Endothelial cell of umbilical vein (primary cell): ENCODE measurements at regions not wholly inside any gene's neighbourhood (a gene's known extent, or its start where the extent isn't known, plus 50 kb on each side); places are given as distances from the start of the nearest gene placed in this dataset.

Source experiments
- BruUV-seq: library from RNA; stranded (reverse); fragments of 400-500 nt; replicated peaks from 2 replicates; lab custom pipeline; 2021; lab: Mats Ljungman, UMichigan
- CTCF ChIA-PET: fragments of 300-600, 350-600 bp; sonication (Branson Sonifier 250); formaldehyde crosslinking; loops from one replicate; lab custom pipeline; 2021; ENCODE audit warnings: antibody characterized with exemption, inconsistent platforms; lab: Charles Lee
- POLR2A ChIA-PET: fragments of 300-600, 350-600 bp; sonication (Branson Sonifier 250); formaldehyde crosslinking; loops from one replicate; lab custom pipeline; 2021; ENCODE audit warnings: antibody characterized with exemption, inconsistent platforms; lab: Charles Lee
- DNase-seq: peaks from one replicate; pipeline ENCODE4 v3.0.0-alpha.2; 2011; ENCODE audit warnings: low read depth, low spot score
- FAIRE-seq: peaks from 2 replicates; lab custom pipeline; 2011; peaks lifted over from hg19 to GRCh38; lab: Jason Lieb, UNC
- H2AFZ ChIP-seq: 2 replicates; pipeline ENCODE4 v1.6.0; 2012; ENCODE audit warnings: low read depth, low read length, control low read depth, inconsistent platforms
- H3K27ac ChIP-seq: 2 replicates; pipeline ENCODE4 v1.5.1; 2011; ENCODE audit warnings: low read depth, mild to moderate bottlenecking, control low read depth, low read length, moderate library complexity; ENCODE audit not compliant: insufficient read depth
- H3K27me3 ChIP-seq, 2 experiments: 2 replicates each; pipeline versions ENCODE4 v1.6.0 to v1.6.1; 2011; ENCODE audit warnings: low read length in 2 of 2, mixed read lengths in 1 of 2; ENCODE audit not compliant: control insufficient read depth in 2 of 2, insufficient read depth in 2 of 2
- H3K36me3 ChIP-seq, 2 experiments: 2 replicates in 1 of 2; 3 replicates in 1 of 2; pipeline ENCODE4 v1.5.1; 2011; ENCODE audit warnings: low read length in 2 of 2, mild to moderate bottlenecking in 1 of 2, moderate library complexity in 1 of 2; ENCODE audit not compliant: control insufficient read depth in 2 of 2, insufficient read depth in 2 of 2; ENCODE audit errors: extremely low read depth in 1 of 2
- H3K4me1 ChIP-seq: 3 replicates; pipeline ENCODE4 v1.5.1; 2011; ENCODE audit warnings: mild to moderate bottlenecking, low read length; ENCODE audit not compliant: control insufficient read depth, insufficient read depth; ENCODE audit errors: extremely low read depth
- H3K4me2 ChIP-seq: 2 replicates; pipeline ENCODE4 v1.6.1; 2011; ENCODE audit warnings: low read length, control low read depth, mixed read lengths; ENCODE audit not compliant: insufficient read depth
- H3K4me3 ChIP-seq, 3 experiments: fragments of 200-600 bp in 1 of 3; sonication (generic), shearing (Covaris generic) in 1 of 3; replicated peaks in 1 of 3; 2 replicates each; pipeline ENCODE4 v1.5.1; 2011 to 2016; ENCODE audit warnings: control low read depth in 3 of 3, low read length in 3 of 3, mild to moderate bottlenecking in 2 of 3, inconsistent platforms in 1 of 3, low read depth in 1 of 3, moderate library complexity in 1 of 3; ENCODE audit not compliant: insufficient read depth in 1 of 3
- H3K79me2 ChIP-seq: 2 replicates; pipeline ENCODE4 v1.6.0; 2012; ENCODE audit warnings: low read length, inconsistent platforms; ENCODE audit not compliant: control insufficient read depth, insufficient read depth
- H3K9ac ChIP-seq: replicated peaks from 2 replicates; pipeline ENCODE3; 2011; ENCODE audit warnings: low read length, control low read depth; ENCODE audit not compliant: insufficient read depth; ENCODE audit errors: extremely low read depth
- H3K9me1 ChIP-seq: replicated peaks from 3 replicates; pipeline ENCODE4 v1.6.0; 2011; ENCODE audit warnings: mild to moderate bottlenecking, low read length; ENCODE audit not compliant: control insufficient read depth, insufficient read depth; ENCODE audit errors: extremely low read depth
- H3K9me3 ChIP-seq: replicated peaks from 2 replicates; pipeline ENCODE4 v1.5.1; 2012; ENCODE audit warnings: low read length, inconsistent platforms; ENCODE audit not compliant: control insufficient read depth, insufficient read depth
- H4K20me1 ChIP-seq: replicated peaks from 2 replicates; pipeline ENCODE3; 2011; ENCODE audit warnings: mild to moderate bottlenecking, low read length; ENCODE audit not compliant: control insufficient read depth, insufficient read depth; ENCODE audit errors: extremely low read depth
- EZH2 ChIP-seq: IDR thresholded peaks from 2 replicates; pipeline ENCODE4 v1.6.1; 2012; ENCODE audit warnings: borderline replicate concordance, low read depth, mild to moderate bottlenecking, moderate library complexity, low read length, inconsistent platforms; ENCODE audit not compliant: severe bottlenecking
- FOS ChIP-seq: IDR thresholded peaks from 2 replicates; pipeline ENCODE4 v1.6.1; 2011; ENCODE audit warnings: mild to moderate bottlenecking, low read length, moderate library complexity, borderline replicate concordance; ENCODE audit not compliant: insufficient read depth
- GATA2 ChIP-seq: IDR thresholded peaks from 2 replicates; pipeline ENCODE4 v1.7.0; 2011; ENCODE audit warnings: low read depth, mild to moderate bottlenecking, moderate library complexity, mixed read lengths, low read length; ENCODE audit not compliant: insufficient read length, insufficient read depth
- JUN ChIP-seq: IDR thresholded peaks from 2 replicates; pipeline ENCODE4 v1.6.1; 2011; ENCODE audit warnings: borderline replicate concordance, low read depth; ENCODE audit not compliant: insufficient read length, insufficient read depth
- MAX ChIP-seq: IDR thresholded peaks from 2 replicates; pipeline ENCODE4 v1.6.1; 2011; ENCODE audit not compliant: insufficient read depth, insufficient read length
- MYC ChIP-seq: IDR thresholded peaks from one replicate; pipeline ENCODE4 v1.6.1; 2011; ENCODE audit warnings: mild to moderate bottlenecking, low read depth, low read length
- POLR2AphosphoS5 ChIP-seq: IDR thresholded peaks from 2 replicates; pipeline ENCODE4 v1.6.1; 2012; ENCODE audit warnings: low read depth, mild to moderate bottlenecking, control low read depth, low read length, moderate library complexity; ENCODE audit not compliant: insufficient read depth
- dilution Hi-C: fragments of 300-500 bp; cut with MboI; formaldehyde crosslinking; loops from one replicate; pipeline ENCODE4 v1.15.0; 2019; ENCODE audit warnings: low sequenced_read_pairs; ENCODE audit not compliant: extremely low pct_ligation_motif_present
- intact Hi-C: fragments of 100-400 bp; cut with micrococcal nuclease; formaldehyde crosslinking; loops from one replicate; pipeline ENCODE4 v1.10.0; 2022
- TF ChIP-seq, protein P1 (sequence below), 2 donors: IDR thresholded peaks; 1 replicate in 1 of 2; 2 replicates in 1 of 2; pipeline ENCODE4 v1.5.1; 2011; ENCODE audit warnings: low read length in 2 of 2, mild to moderate bottlenecking in 2 of 2, moderate library complexity in 2 of 2, control low read depth in 1 of 2, inconsistent platforms in 1 of 2, low read depth in 1 of 2; ENCODE audit not compliant: insufficient read depth in 1 of 2; ENCODE audit errors: extremely low read depth in 1 of 2

DNA sequence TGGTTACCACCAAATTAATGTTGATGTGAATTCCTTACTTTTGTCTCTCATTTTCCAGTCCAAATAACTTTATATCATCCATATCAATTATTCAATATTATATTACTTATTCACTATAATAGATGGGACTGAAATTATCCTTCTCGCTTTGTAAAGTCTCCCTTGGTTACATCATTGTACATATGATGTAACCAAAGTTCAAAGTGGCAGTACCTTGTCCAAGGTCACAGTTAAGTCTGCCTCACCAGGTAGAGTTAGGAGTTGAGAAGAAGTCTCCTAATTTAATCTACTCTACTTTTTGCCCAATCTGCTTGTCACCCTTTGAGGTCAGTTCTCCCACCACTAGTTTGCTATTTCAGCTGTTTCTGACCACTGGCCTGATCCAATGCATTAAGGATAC is 83.7 kb upstream of the CLINT1 start:
- Histone ChIP-seq H3K9ac (no peak overlapping the region), H3K79me2 (no peaks in the 10 kb centered on the region), H3K27ac (no peak overlapping the region), H3K4me3 (no peak overlapping the region), H3K4me2 (no peak overlapping the region), H4K20me1 (no peaks in the 10 kb centered on the region), H3K9me3 (no peaks in the 10 kb centered on the region), H3K27me3 (peaks cover 0 to 4% of the 10 kb centered on the region in 2 experiments), H2AFZ (no peak overlapping the region), H3K36me3 (no peaks in the 10 kb centered on the region), H3K4me1 (no peaks in the 10 kb centered on the region), H3K9me1 (no peaks in the 10 kb centered on the region)
- dilution Hi-C loops, result no loop called here
- ChIA-PET POLR2A (no interaction called here), CTCF (interaction anchor here (0.6 to 1.0 kb wide), 2 partner anchors 87 to 159 kb away, joined by 3 to 4 read pairs; no protein-coding TSS in a partner anchor)
- TF ChIP-seq JUN (no peak), MYC (no peak), MAX (no peak), POLR2AphosphoS5 (no peak), GATA2 (no peak), EZH2 (no peak), FOS (no peak)
- TF ChIP-seq, protein P1, sequence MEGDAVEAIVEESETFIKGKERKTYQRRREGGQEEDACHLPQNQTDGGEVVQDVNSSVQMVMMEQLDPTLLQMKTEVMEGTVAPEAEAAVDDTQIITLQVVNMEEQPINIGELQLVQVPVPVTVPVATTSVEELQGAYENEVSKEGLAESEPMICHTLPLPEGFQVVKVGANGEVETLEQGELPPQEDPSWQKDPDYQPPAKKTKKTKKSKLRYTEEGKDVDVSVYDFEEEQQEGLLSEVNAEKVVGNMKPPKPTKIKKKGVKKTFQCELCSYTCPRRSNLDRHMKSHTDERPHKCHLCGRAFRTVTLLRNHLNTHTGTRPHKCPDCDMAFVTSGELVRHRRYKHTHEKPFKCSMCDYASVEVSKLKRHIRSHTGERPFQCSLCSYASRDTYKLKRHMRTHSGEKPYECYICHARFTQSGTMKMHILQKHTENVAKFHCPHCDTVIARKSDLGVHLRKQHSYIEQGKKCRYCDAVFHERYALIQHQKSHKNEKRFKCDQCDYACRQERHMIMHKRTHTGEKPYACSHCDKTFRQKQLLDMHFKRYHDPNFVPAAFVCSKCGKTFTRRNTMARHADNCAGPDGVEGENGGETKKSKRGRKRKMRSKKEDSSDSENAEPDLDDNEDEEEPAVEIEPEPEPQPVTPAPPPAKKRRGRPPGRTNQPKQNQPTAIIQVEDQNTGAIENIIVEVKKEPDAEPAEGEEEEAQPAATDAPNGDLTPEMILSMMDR (IDR thresholded peaks at IDR 0.05; ENCODE audit: extremely low read depth in 1 of 2, insufficient read depth in 1 of 2, low read depth in 1 of 2, low read length in 2 of 2), result no peak
- FAIRE-seq, result no peak
- BruUV-seq, result no TSS peak
- no peak for DNase-seq
- intact Hi-C loops, result no loop called here
